HG03039 (cell line): ENCODE measurements at regions not wholly inside any gene's neighbourhood (a gene's known extent, or its start where the extent isn't known, plus 50 kb on each side); places are given as distances from the start of the nearest gene placed in this dataset.
"Not testable (repeated sequence)": the region's sequence is repeated elsewhere in the genome, so short reads cannot be mapped to it uniquely, and the experiment has no call there.

ENCODE experiments used
- ATAC-seq: cut with Tn5 transposase; IDR thresholded peaks from one replicate; pipeline ENCODE4 v1.9.1; 2021; ENCODE audit warnings: mild to moderate bottlenecking, moderate library complexity; ENCODE audit not compliant: unreplicated experiment

DNA sequence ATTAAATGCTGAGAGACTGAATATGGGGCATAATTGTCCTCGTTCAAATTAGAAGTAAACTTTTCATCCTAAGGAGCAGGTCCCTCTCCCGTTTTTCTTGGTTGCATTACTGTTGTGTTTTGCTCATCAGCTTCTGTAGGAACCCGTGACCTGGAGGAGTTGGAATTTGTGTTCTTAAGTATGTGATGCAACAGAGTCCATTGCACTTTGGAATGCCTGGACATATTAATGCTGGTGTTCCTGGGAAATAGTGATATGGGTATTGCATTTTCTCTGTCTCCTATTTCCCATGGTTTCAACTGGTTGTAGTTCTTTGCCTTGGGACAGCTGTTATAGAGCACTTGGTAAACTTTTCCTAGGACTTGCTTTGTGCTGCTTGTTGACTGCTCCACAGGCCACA lies 417.8 kb upstream of the LCORL start:
- ATAC-seq: no peak

DNA sequence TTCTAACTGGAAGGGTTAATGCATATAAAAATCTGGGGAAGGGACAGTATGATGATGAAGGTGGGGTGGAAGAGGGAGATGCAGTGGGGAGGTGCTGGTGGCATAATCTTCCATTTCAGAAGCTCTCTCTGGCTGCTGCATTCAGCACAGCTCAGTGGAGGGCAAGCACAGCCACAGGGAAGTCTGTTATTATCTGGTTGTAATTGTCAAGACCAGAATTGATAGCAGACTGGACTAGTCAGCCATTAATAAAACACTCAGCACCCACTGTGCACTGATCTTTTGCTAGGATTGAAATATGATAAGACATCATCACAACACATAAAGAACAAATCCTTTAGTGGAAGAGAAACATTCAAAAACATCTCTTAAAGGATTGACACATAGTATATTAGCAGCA lies 414.2 kb upstream of the LCORL start:
- no peak for ATAC-seq

GRCh38 chr4:18422685-18423084 lies 401.1 kb upstream of the LCORL start:
- ATAC-seq: no peak

DNA sequence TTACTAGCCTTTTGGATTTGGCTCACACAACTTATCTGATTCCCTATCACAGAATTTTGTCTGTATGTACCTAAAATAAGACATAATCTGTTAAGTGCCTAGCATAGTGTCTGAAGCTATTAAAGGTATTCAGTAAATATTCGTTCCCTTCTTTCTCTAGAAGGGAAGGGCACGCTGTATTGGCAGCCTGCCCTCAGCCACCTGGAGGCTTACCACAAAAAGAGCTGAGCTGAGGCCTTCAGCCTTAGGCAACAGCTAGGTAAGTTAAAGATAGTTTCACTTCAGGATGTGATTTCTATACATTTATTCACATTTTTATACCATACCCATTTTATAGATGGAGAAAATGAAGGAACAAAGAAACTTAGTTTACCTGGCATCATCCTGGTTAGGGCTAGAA lies 400.0 kb upstream of the LCORL start:
- ATAC-seq: no peak

GRCh38 chr4:18419780-18420179 lies 398.2 kb upstream of the LCORL start:
- no peak for ATAC-seq

- not testable (repeated sequence) for ATAC-seq
Observed at GRCh38 chr4:18418195-18418898, 396.8 kb upstream of the LCORL start.

DNA sequence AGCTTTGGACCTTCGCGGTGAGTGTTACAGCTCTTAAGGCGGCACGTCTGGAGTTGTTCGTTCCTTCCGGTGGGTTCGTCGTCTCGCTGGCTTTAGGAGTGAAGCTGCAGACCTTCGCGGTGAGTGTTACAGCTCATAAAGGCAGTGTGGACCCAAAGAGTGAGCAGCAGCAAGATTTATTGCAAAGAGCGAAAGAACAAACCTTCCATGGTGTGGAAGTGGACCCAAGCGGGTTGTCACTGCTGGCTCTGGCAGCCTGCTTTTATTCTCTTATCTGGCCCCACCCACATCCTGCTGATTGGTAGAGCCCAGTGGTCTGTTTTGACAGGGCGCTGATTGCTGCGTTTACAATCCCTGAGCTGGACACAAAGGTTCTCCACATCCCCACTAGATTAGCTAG lies 396.1 kb upstream of the LCORL start:
- ATAC-seq: not testable (repeated sequence)

- ATAC-seq: no peak
Observed at GRCh38 chr4:18406264-18406663, 384.7 kb upstream of the LCORL start.

- no peak for ATAC-seq
Observed at GRCh38 chr4:18405054-18405453, 383.5 kb upstream of the LCORL start.

GRCh38 chr4:18404642-18405041 lies 383.1 kb upstream of the LCORL start:
- no peak for ATAC-seq

DNA sequence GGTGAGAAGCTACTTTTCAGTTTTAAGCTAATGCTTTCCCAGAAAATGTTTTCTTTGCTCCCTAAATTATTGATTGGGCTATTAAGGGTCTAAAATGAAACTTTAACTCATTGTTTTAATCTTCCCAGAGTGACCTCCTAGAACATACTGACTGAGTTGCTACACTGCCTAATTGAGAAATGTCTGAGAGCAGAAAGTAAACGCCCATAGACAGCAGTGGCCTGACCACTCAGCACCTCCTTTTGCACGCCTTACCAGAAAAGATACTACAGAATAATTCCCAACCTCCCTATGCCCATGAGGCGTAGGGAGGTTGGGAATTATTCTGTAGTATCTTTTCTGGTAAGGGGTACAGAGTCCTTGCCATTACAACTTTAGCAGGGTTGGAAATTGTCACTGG lies 381.8 kb upstream of the LCORL start:
- ATAC-seq: no peak

DNA sequence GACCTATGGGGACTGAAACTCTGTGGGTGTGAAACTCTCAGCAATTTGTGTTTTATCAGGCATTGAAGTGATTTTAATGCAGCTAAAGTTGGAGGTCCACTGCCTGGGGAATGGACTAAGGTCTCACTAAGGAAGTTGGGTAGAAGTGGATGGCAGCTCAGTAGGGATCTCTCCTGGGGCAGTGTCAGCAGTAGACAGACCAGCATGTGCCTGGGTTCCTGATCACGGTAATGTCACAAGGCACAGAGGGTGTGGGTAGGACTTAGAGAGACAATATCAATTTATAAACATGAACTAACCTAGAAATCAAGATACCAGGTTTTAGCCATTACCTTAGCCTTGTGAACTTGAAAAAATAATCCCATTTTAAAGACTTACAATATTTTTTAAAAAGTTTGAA lies 380.3 kb upstream of the LCORL start:
- no peak for ATAC-seq

GRCh38 chr4:18401425-18401824 lies 379.9 kb upstream of the LCORL start:
- ATAC-seq: no peak

DNA sequence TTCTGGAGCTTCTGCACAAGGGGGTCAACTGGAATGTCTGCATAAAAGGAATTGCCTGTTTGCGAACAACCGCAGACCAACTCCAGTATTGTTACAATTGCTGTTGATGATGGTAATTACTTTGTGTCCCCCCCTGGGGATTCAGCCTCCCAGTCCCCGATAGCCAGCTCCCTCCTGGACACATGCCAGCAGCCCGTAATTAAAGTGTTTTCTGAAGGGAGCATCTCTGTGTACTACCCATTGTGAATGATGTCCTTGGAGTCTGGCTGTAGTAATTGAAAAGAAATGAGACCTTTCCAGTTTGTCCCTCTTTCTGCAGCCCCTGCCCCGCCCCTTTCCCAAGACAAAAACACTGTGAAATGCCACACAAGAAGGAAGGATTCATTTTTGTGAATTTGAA lies 377.1 kb upstream of the LCORL start:
- no peak for ATAC-seq

- no peak for ATAC-seq
Observed at GRCh38 chr4:18397681-18398390, 376.3 kb upstream of the LCORL start.

DNA sequence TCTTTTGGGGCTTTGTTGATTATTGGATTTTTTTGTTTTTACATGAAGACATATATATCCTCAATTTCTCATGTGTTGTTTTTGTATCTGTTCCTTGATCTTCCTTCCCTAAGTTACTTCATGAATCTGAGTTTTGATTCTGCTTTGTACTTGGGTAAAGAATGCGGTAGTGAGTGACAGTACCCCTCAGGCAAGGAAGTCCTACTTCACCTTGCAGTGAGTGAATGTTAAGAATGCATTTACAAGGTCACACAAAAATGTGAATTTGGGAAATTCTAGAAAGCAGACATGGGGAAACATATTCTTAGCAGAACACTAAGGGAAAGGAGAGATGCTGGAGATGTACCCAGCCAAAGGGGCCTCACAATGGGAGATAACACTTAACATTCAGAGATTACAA lies 373.1 kb upstream of the LCORL start:
- ATAC-seq: no peak

DNA sequence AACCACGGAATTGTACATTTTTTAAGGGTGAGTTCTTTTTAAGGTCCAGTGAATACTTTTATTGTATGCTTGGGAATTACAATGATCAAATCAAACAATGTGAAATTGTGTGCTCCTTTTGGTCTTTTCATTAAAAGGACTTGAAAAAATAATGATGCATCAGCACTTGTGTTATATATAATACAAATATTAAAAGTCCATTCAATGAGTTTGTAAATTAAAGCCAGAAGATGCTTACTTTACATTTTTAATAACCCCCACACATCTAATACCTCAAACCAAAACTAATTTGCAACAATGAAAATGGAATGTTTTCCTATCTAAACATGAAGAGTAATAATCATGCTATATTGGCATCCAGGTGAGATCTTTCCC lies 369.8 kb upstream of the LCORL start:
- ATAC-seq: no peak

DNA sequence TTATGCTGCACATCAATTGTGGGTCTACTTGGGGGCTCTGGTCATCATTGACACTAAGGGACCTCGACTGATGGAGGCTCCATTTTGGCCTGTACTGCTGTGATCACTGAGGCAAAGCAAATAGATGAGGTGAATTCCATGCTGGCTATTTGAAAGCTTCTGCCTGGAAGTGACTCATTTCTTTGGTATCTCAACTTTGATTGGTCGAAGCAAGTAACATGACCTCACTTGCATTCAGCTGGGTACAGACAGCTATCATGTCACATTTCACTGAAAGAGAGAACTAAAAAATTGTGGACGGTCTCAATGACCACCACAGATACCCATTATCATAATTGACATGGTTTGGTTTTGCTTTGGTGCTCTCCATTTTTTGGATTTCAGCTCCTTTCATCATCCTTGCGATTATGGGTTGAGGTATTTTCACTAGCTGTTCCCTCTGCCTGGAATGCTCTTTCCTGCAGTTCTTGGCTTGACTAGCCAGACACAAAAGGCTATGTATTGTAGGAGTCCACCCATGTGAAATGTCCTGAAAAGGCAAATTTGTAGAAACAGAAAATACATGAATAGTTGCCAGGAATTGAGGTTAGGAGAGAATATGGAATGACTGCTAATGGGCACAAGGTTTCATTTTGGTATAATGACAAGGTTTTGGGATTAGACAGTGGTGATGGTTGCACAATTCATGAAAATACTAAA lies 369.2 kb upstream of the LCORL start:
- no peak for ATAC-seq

DNA sequence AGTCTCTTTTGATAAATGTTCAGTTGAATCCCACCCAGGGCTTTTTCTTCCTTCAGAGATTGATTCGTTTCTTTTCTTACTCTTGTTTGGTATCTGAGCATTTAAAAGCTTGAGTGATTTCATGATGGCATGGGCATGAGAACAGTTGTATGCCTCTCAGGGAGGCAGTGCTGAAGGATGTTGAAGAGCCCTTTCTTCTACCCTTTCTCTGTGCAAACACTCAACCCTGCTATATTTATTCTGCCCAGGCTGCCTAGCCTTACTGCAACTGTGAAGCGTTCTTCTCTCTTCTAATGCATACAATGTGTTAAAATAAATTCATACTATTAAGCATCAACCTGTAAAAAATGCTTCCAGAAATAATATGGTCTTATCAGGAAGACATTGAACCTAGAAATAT lies 367.6 kb upstream of the LCORL start:
- no peak for ATAC-seq

GRCh38 chr4:18388039-18388438 lies 366.5 kb upstream of the LCORL start:
- no peak for ATAC-seq

- ATAC-seq: no peak
Observed at GRCh38 chr4:18381186-18381585, 359.6 kb upstream of the LCORL start.

DNA sequence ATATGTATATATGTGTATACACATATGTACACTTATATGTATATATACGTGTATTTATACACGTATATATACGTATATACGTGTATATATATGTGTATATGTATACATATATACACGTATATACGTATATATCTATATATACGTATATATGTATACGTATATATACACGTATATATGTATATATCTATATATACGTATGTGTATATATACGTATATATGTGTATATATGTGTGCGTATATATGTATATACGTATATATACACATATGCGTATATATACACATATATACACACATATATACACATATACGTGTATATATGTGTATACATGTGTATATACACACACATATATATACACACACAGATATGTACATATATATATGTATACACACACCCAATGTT lies 348.0 kb upstream of the LCORL start:
- no peak for ATAC-seq
